K562 (cell line): ENCODE measurements at regions not wholly inside any gene's neighbourhood (a gene's known extent, or its start where the extent isn't known, plus 50 kb on each side); places are given as distances from the start of the nearest gene placed in this dataset.

Experiments used
- ARHGAP35 ChIP-seq: fragments of 450-650 bp; IDR thresholded peaks from 2 replicates; pipeline ENCODE4 v1.6.1; 2018; ENCODE audit not compliant: partially characterized antibody
- BRD9 ChIP-seq: fragments of 450-650 bp; IDR thresholded peaks from 2 replicates; pipeline ENCODE4 v1.6.1; 2018; ENCODE audit warnings: low read depth; ENCODE audit not compliant: partially characterized antibody
- CBX8 ChIP-seq: fragments of 200-600 bp; sonication (generic); IDR thresholded peaks from 2 replicates; pipeline ENCODE4 v1.6.1; 2012; ENCODE audit warnings: borderline replicate concordance, mixed run types, low read depth, mild to moderate bottlenecking, moderate library complexity, mixed read lengths, low read length, control low read depth, inconsistent platforms; ENCODE audit not compliant: poor library complexity, severe bottlenecking; ENCODE audit errors: extremely low read depth
- DMBX1 ChIP-seq: fragments of 250-450 bp; sonication (Bioruptor Pico); IDR thresholded peaks from 2 replicates; pipeline ENCODE4 v1.8.0; 2022; ENCODE audit warnings: inconsistent platforms, mild to moderate bottlenecking, moderate library complexity, borderline replicate concordance
- DNMT1 ChIP-seq: fragments of 450-650 bp; IDR thresholded peaks from 2 replicates; pipeline ENCODE4 v1.6.1; 2016; ENCODE audit warnings: antibody characterized with exemption, mild to moderate bottlenecking
- ELF1 ChIP-seq: fragments of 200-800 bp; sonication (Bioruptor generic); IDR thresholded peaks from 2 replicates; pipeline ENCODE4 v1.6.1; 2016; ENCODE audit warnings: missing genetic modification characterization, missing compliant biosample characterization
- JUN ChIP-seq, 2 experiments: sonication (generic) in 1 of 2; formaldehyde crosslinking in 1 of 2; IDR thresholded peaks; 2 replicates each; pipeline versions ENCODE4 v1.6.1 to v1.8.0; 2012 to 2022; ENCODE audit warnings: borderline replicate concordance in 2 of 2, mild to moderate bottlenecking in 2 of 2, improper control_type of control experiment in 1 of 2, low read depth in 1 of 2, low read length in 1 of 2, missing genetic modification reagents in 1 of 2
- JUNB ChIP-seq: fragments of 450-650 bp; formaldehyde crosslinking; conservative IDR thresholded peaks from 2 replicates; pipeline ENCODE4 v1.4.0; 2020; ENCODE audit warnings: mild to moderate bottlenecking
- NFRKB ChIP-seq: fragments of 450-650 bp; IDR thresholded peaks from 2 replicates; pipeline ENCODE4 v1.6.1; 2016; ENCODE audit warnings: low read depth
- NR2C1 ChIP-seq, 2 experiments: fragments of 450-650 bp; IDR thresholded peaks; 2 replicates each; pipeline ENCODE4 v1.6.1; 2017; ENCODE audit warnings: mild to moderate bottlenecking in 2 of 2, antibody characterized with exemption in 1 of 2, inconsistent platforms in 1 of 2, missing compliant biosample characterization in 1 of 2, missing genetic modification characterization in 1 of 2
- NR2F6 ChIP-seq: fragments of 450-650 bp; formaldehyde crosslinking; IDR thresholded peaks from 2 replicates; pipeline ENCODE4 v1.4.0; 2020; ENCODE audit warnings: mild to moderate bottlenecking
- PHB2 ChIP-seq: fragments of 450-650 bp; IDR thresholded peaks from 2 replicates; pipeline ENCODE4 v1.6.1; 2017; ENCODE audit warnings: low read depth
- SMAD1 ChIP-seq: fragments of 150-350 bp; IDR thresholded peaks from 2 replicates; pipeline ENCODE4 v1.6.1; 2014; ENCODE audit warnings: low read length, low read depth; ENCODE audit not compliant: partially characterized antibody
- TAL1 ChIP-seq: fragments of 450-650 bp; IDR thresholded peaks from 2 replicates; pipeline ENCODE4 v1.6.1; 2016; ENCODE audit warnings: mild to moderate bottlenecking
- TBL1XR1 ChIP-seq, 2 experiments: IDR thresholded peaks; 2 replicates each; pipeline ENCODE4 v1.6.1; 2012; ENCODE audit warnings: improper control_type of control experiment in 2 of 2, low read length in 2 of 2, mild to moderate bottlenecking in 1 of 2
- U2AF1 ChIP-seq: fragments of 200-400 bp; formaldehyde crosslinking; optimal IDR thresholded peaks from 2 replicates; pipeline ENCODE3; 2017; ENCODE audit warnings: mild to moderate bottlenecking, low read depth, low read length, moderate library complexity
- ZBTB8A ChIP-seq: fragments of 450-650 bp; IDR thresholded peaks from 2 replicates; pipeline ENCODE4 v1.6.1; 2018; ENCODE audit warnings: mild to moderate bottlenecking, moderate library complexity; ENCODE audit not compliant: partially characterized antibody
- ZNF217 ChIP-seq: sonication (generic); formaldehyde crosslinking; IDR thresholded peaks from 2 replicates; pipeline ENCODE4 v1.8.0; 2022; ENCODE audit warnings: mild to moderate bottlenecking, missing genetic modification reagents
- ZNF239 ChIP-seq: fragments of 250-450 bp; sonication (Bioruptor Pico); IDR thresholded peaks from 2 replicates; pipeline ENCODE4 v1.4.0; 2020; ENCODE audit warnings: mild to moderate bottlenecking
- ZNF57 ChIP-seq: fragments of 450-650 bp; formaldehyde crosslinking; IDR thresholded peaks from 2 replicates; pipeline ENCODE4 v1.4.0; 2020; ENCODE audit warnings: mild to moderate bottlenecking, moderate library complexity
- ZNF76 ChIP-seq: fragments of 250-450 bp; sonication (Bioruptor Pico); IDR thresholded peaks from 2 replicates; pipeline ENCODE4 v1.4.0; 2020; ENCODE audit warnings: mild to moderate bottlenecking, moderate library complexity, borderline replicate concordance
- TF ChIP-seq, protein P1 (sequence below): fragments of 250-450 bp; sonication (Bioruptor Pico); IDR thresholded peaks from 2 replicates; pipeline ENCODE4 v1.4.0; 2020
- TF ChIP-seq, protein P2 (sequence below): sonication (generic); formaldehyde crosslinking; IDR thresholded peaks from 2 replicates; pipeline ENCODE4 v1.8.1; 2023; ENCODE audit warnings: missing genetic modification reagents, mild to moderate bottlenecking, borderline replicate concordance

DNA sequence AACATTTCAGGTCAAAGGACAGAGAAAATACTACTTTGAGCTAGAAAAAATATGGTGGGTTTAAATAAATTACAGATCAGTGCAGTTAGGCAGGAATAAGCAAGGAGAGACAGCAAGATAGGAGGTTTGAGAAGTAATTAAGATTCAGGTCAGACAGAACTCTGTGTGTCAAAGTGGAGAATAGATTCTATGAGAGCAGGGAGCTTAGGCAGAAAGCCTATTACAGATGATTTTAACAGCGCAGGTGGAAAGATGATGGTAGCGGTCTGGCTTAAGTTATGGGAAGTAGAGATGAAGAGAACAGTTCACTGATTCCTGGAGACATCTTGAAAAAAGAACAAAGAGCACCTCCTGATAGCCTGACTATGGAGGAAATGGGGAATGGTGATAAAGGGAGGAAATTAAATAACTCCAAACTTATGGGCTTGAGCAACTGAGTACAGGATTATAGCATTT is 106.0 kb downstream of the APIP start (continued):
- TF ChIP-seq JUN (IDR thresholded peaks at IDR 0.05; ENCODE audit: borderline replicate concordance, low read depth, low read length) (no peak), JUN (CRISPR knock-in tag; IDR thresholded peaks at IDR 0.05; ENCODE audit: borderline replicate concordance) (no peak), ZNF57 (CRISPR knock-in tag) (no peak), ZNF76 (CRISPR knock-in tag) (no peak), NFRKB (peak; percentile 94; the same call in 1 of the 2 replicates), BRD9 (no peak), ARHGAP35 (no peak), TBL1XR1 (IDR thresholded peaks at IDR 0.05; ENCODE audit: low read length in 2 of 2) (no peak), ELF1 (tag) (peak; percentile 8; the same call in 1 of the 2 replicates), SMAD1 (no peak), NR2C1 (IDR thresholded peaks at IDR 0.05) (no peak), NR2C1 (tag; IDR thresholded peaks at IDR 0.05) (peak; percentile 29), ZNF217 (CRISPR knock-in tag) (no peak), PHB2 (no peak), NR2F6 (CRISPR knock-in tag) (no peak), JUNB (CRISPR knock-in tag) (no peak), DMBX1 (CRISPR knock-in tag) (peak; percentile 25; the same call in 1 of the 2 replicates), ZNF239 (CRISPR knock-in tag) (no peak), CBX8 (no peak), U2AF1 (no peak), ZBTB8A (no peak), DNMT1 (no peak), TAL1 (no peak)
- TF ChIP-seq, protein P1, sequence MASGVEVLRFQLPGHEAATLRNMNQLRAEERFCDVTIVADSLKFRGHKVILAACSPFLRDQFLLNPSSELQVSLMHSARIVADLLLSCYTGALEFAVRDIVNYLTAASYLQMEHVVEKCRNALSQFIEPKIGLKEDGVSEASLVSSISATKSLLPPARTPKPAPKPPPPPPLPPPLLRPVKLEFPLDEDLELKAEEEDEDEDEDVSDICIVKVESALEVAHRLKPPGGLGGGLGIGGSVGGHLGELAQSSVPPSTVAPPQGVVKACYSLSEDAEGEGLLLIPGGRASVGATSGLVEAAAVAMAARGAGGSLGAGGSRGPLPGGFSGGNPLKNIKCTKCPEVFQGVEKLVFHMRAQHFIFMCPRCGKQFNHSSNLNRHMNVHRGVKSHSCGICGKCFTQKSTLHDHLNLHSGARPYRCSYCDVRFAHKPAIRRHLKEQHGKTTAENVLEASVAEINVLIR (CRISPR knock-in tag), result no peak
- TF ChIP-seq, protein P2, sequence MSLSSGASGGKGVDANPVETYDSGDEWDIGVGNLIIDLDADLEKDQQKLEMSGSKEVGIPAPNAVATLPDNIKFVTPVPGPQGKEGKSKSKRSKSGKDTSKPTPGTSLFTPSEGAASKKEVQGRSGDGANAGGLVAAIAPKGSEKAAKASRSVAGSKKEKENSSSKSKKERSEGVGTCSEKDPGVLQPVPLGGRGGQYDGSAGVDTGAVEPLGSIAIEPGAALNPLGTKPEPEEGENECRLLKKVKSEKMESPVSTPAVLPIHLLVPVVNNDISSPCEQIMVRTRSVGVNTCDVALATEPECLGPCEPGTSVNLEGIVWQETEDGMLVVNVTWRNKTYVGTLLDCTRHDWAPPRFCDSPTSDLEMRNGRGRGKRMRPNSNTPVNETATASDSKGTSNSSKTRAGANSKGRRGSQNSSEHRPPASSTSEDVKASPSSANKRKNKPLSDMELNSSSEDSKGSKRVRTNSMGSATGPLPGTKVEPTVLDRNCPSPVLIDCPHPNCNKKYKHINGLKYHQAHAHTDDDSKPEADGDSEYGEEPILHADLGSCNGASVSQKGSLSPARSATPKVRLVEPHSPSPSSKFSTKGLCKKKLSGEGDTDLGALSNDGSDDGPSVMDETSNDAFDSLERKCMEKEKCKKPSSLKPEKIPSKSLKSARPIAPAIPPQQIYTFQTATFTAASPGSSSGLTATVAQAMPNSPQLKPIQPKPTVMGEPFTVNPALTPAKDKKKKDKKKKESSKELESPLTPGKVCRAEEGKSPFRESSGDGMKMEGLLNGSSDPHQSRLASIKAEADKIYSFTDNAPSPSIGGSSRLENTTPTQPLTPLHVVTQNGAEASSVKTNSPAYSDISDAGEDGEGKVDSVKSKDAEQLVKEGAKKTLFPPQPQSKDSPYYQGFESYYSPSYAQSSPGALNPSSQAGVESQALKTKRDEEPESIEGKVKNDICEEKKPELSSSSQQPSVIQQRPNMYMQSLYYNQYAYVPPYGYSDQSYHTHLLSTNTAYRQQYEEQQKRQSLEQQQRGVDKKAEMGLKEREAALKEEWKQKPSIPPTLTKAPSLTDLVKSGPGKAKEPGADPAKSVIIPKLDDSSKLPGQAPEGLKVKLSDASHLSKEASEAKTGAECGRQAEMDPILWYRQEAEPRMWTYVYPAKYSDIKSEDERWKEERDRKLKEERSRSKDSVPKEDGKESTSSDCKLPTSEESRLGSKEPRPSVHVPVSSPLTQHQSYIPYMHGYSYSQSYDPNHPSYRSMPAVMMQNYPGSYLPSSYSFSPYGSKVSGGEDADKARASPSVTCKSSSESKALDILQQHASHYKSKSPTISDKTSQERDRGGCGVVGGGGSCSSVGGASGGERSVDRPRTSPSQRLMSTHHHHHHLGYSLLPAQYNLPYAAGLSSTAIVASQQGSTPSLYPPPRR (CRISPR knock-in tag), result no peak
